AG10803 (cell line): ENCODE measurements at regions not wholly inside any gene's neighbourhood (a gene's known extent, or its start where the extent isn't known, plus 50 kb on each side); places are given as distances from the start of the nearest gene placed in this dataset.

Experiments
- DNase-seq: peaks from one replicate; pipeline ENCODE4 v3.0.0; 2010; ENCODE audit warnings: low read depth
- H3K4me3 ChIP-seq: 2 replicates; pipeline ENCODE4 v1.5.1; 2011; ENCODE audit warnings: mild to moderate bottlenecking, low read length, control low read depth
- CTCF ChIP-seq: conservative IDR thresholded peaks from 2 replicates; pipeline ENCODE4 v1.5.1; 2011; ENCODE audit warnings: mild to moderate bottlenecking, low read length, control low read depth, inconsistent platforms

- H3K4me3 ChIP-seq = no peak overlapping the region
- TF ChIP-seq CTCF = no peak
Measured at GRCh38 chr7:156590212-156590611, 50.4 kb upstream of the RNF32 start.

GRCh38 chr7:156589808-156590207, 50.8 kb upstream of the RNF32 start:
- no peak for DNase-seq
- H3K4me3 ChIP-seq = no peak overlapping the region
- TF ChIP-seq CTCF = no peak

More at GRCh38 chr7:156590212-156590611, 50.4 kb upstream of the RNF32 start:
- DNase-seq = no peak

- DNase-seq = no peak
- H3K4me3 ChIP-seq = no peak overlapping the region
- no peak for TF ChIP-seq CTCF
Measured at GRCh38 chr7:156585926-156586325, 54.6 kb upstream of the RNF32 start.

DNA sequence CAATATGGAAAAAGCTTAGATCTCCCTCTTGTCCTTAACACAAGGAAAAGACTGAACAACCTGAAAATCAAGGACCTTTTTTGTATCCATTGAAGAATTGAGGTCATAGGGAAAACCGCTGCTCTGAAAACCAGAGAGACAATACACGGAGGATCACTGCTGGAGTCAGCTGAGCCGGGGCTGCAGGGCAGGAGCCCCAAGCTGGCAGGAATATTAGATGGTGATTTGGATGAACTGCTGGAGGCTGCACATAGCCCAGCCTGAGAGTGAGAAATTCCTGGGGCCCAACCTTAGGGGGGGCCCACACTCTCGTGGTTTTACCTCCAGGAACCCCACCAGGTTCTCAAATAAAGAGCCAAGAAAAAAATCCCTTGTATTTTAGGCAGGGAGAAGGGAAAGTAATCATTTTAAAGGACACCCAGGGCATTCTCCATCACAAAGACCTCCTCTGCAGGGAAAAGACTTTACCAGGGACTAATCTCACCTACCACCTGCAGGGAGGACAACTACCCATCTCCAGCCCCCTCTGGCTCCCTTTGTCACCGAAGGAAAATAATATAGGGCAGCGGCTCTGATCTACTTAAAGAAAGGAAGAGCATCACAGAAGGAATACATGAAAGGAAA, 55.4 kb upstream of the RNF32 start:
- no peak for TF ChIP-seq CTCF
- DNase-seq = no peak

DNA sequence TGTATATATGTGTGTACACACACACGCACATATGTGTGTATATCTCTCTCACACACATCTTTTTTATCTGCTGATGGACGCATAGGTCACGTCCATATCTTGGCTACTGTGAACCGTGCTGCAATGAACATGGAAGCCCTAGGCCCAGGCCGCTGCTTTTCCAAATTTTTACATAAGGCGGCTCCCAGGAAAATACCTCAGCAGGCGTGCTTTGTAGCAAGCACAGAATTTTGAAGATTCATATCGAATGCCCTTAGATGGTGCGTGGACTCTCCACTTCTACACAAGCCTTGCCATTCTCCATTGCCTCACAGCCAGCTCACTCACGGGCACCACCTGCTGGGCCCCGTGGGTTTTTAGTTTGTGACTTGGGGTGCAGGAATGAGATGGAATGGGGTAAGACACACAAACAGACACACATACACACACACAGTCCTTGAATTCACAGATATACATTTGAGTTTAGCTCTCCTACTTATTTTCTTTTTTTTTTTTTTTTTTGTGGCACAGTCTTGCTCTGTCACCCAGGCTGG, 57.9 kb upstream of the RNF32 start:
- no peak for DNase-seq
- TF ChIP-seq CTCF = no peak
- no peak overlapping the region for H3K4me3 ChIP-seq

More for the DNA sequence above, 55.4 kb upstream of the RNF32 start:
- no peak overlapping the region for H3K4me3 ChIP-seq

DNA sequence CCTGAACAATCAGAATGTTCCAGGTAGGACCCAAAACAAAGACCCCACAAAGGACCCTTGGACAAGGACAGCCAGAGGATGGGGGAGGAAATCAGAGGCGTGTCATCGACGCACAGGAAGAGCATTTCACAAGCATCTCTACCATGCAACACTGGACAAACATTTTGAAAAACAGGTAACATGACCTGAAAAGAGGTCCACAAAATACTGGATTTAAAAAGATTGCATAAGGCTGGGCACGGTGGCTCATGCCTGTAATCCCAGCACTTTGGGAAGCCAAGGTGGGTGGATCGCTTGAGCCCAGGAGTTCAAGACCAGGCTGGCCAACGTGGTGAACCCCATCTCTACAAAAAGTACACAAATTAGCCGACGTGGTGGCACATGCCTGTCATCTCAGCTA, 60.5 kb upstream of the RNF32 start:
- DNase-seq = no peak
- no peak for TF ChIP-seq CTCF
- H3K4me3 ChIP-seq = no peak overlapping the region

DNA sequence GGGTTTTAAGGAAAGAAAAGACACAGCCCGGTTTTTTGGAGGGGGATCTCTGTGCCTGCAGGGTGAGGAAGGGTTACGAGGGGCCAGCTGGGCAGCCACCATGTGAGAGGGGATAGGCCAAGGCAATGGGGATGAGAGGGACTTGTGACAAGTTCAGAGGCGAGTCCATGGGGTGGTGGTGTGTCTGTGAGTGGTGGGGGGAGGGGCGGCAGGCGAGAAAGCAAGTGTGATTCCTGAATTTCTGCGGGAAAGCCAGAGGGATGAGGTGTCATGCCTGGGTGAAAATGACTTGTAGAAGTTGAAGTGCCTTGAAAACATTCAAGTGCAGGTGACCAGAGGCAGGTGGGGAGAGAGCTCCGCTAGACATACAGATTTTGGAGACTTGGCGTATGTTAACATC, 61.0 kb upstream of the RNF32 start:
- TF ChIP-seq CTCF = no peak
- DNase-seq = no peak
- no peak overlapping the region for H3K4me3 ChIP-seq
